SU-DHL-6 (cell line): ENCODE measurements at regions not wholly inside any gene's neighbourhood (a gene's known extent, or its start where the extent isn't known, plus 50 kb on each side); places are given as distances from the start of the nearest gene placed in this dataset.

ENCODE experiments used
- H2AFZ ChIP-seq: fragments of 200-600 bp; sonication (generic); 2 replicates; pipeline ENCODE4 v1.6.1; 2014; ENCODE audit warnings: low read depth, mild to moderate bottlenecking, moderate library complexity, mixed read lengths, antibody characterized with exemption, low read length; ENCODE audit not compliant: severe bottlenecking
- H3F3A ChIP-seq: fragments of 200-600 bp; shearing (Covaris generic); 2 replicates; pipeline ENCODE4 v1.6.0; 2016; ENCODE audit warnings: antibody characterized with exemption, mild to moderate bottlenecking; ENCODE audit not compliant: insufficient read depth
- H3K27ac ChIP-seq: fragments of 200-600 bp; sonication (generic); 2 replicates; pipeline ENCODE4 v1.5.1; 2016; ENCODE audit warnings: low read depth, mild to moderate bottlenecking, low read length, moderate library complexity, mixed read lengths
- H3K27me3 ChIP-seq: fragments of 200-600 bp; sonication (generic), shearing (Covaris generic); 2 replicates; pipeline ENCODE4 v1.6.0; 2014; ENCODE audit warnings: mild to moderate bottlenecking, low read length
- H3K36me3 ChIP-seq: fragments of 200-600 bp; sonication (generic); 2 replicates; pipeline ENCODE4 v1.6.1; 2014; ENCODE audit warnings: mild to moderate bottlenecking, low read length, mixed read lengths
- H3K4me2 ChIP-seq: fragments of 300-600, 200-600 bp; shearing (Covaris generic), sonication (generic); 2 replicates; pipeline ENCODE4 v1.6.0; 2014; ENCODE audit warnings: low read length, low read depth, mild to moderate bottlenecking; ENCODE audit not compliant: poor library complexity, severe bottlenecking
- H3K4me3 ChIP-seq: fragments of 200-600 bp; sonication (generic); 2 replicates; pipeline ENCODE4 v1.5.1; 2014; ENCODE audit warnings: antibody characterized with exemption, low read length, mild to moderate bottlenecking, mixed read lengths; ENCODE audit not compliant: insufficient read depth, poor library complexity, severe bottlenecking
- H3K79me2 ChIP-seq: fragments of 200-600 bp; sonication (generic); 2 replicates; pipeline ENCODE4 v1.6.1; 2014; ENCODE audit warnings: mild to moderate bottlenecking, low read length, moderate library complexity; ENCODE audit not compliant: insufficient read depth
- H3K9ac ChIP-seq: fragments of 200-600 bp; sonication (generic); 2 replicates; pipeline ENCODE4 v1.7.0; 2014; ENCODE audit warnings: mild to moderate bottlenecking, low read length
- H3K9me2 ChIP-seq: fragments of 200-600 bp; sonication (generic); replicated peaks from 2 replicates; pipeline ENCODE4 v1.6.1; 2014; ENCODE audit warnings: low read length; ENCODE audit not compliant: insufficient read depth
- H3K9me3 ChIP-seq: fragments of 200-600 bp; sonication (generic); 2 replicates; pipeline ENCODE4 v1.6.1; 2014; ENCODE audit warnings: low read length, mixed read lengths; ENCODE audit not compliant: insufficient read depth
- H4K20me1 ChIP-seq: fragments of 200-600 bp; sonication (generic); 2 replicates; pipeline ENCODE4 v1.6.1; 2014; ENCODE audit warnings: low read depth, mild to moderate bottlenecking, antibody characterized with exemption, low read length, moderate library complexity, mixed read lengths
- CTCF ChIP-seq: fragments of 200-600 bp; sonication (generic); IDR thresholded peaks from one replicate; pipeline ENCODE4 v1.5.1; 2017; ENCODE audit warnings: antibody characterized with exemption, mild to moderate bottlenecking, low read length, moderate library complexity; ENCODE audit not compliant: insufficient read depth, poor library complexity, severe bottlenecking
- EZH2phosphoT487 ChIP-seq: fragments of 200-600 bp; sonication (generic), shearing (Covaris generic); conservative IDR thresholded peaks from 2 replicates; pipeline ENCODE4 v1.6.1; 2018; ENCODE audit warnings: mild to moderate bottlenecking, antibody characterized with exemption, low read length, moderate library complexity, mixed read lengths

DNA sequence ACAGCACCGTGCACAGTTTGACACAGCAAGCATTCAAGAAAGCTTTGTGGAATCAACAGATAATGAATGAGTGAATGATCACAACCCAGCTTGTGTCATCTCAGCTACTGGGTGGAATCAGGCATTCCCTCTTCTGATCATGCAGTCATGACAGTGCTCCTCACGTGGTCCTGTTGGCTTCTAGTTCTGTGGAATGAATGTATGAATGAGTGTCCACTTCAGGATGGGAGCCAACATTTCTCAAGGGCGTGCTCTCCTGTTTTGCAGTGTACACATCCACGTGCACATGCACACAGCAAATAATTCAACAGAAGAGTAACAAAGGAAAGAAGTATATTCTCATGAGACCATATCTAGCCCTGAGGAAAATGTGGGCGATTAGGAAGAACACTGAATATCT, 133.1 kb upstream of the NPVF start:
- Histone ChIP-seq H4K20me1 (no peaks in the 10 kb centered on the region), H3K9me3 (no peaks in the 10 kb centered on the region), H2AFZ (no peak overlapping the region), H3K4me2 (no peak overlapping the region), H3K36me3 (no peaks in the 10 kb centered on the region), H3K79me2 (no peaks in the 10 kb centered on the region), H3K9me2 (no peaks in the 10 kb centered on the region), H3K9ac (no peak overlapping the region), H3F3A (no peaks in the 10 kb centered on the region), H3K27me3 (no peaks in the 10 kb centered on the region), H3K27ac (no peak overlapping the region), H3K4me3 (no peak overlapping the region)
- TF ChIP-seq EZH2phosphoT487 (no peak), CTCF (no peak)

GRCh38 chr7:25361863-25362262, 133.6 kb upstream of the NPVF start:
- H3K9me3 ChIP-seq = no peaks in the 10 kb centered on the region
- H3K36me3 ChIP-seq = no peaks in the 10 kb centered on the region
- H3K4me2 ChIP-seq = no peak overlapping the region
- H3K9me2 ChIP-seq = no peaks in the 10 kb centered on the region
- TF ChIP-seq CTCF = no peak
- TF ChIP-seq EZH2phosphoT487 = no peak
- H3K79me2 ChIP-seq = no peaks in the 10 kb centered on the region
- no peak overlapping the region for H3K27ac ChIP-seq
- H3K4me3 ChIP-seq = no peak overlapping the region
- H4K20me1 ChIP-seq = no peaks in the 10 kb centered on the region
- H2AFZ ChIP-seq = no peak overlapping the region
- no peaks in the 10 kb centered on the region for H3K27me3 ChIP-seq
- no peaks in the 10 kb centered on the region for H3F3A ChIP-seq
- no peak overlapping the region for H3K9ac ChIP-seq

DNA sequence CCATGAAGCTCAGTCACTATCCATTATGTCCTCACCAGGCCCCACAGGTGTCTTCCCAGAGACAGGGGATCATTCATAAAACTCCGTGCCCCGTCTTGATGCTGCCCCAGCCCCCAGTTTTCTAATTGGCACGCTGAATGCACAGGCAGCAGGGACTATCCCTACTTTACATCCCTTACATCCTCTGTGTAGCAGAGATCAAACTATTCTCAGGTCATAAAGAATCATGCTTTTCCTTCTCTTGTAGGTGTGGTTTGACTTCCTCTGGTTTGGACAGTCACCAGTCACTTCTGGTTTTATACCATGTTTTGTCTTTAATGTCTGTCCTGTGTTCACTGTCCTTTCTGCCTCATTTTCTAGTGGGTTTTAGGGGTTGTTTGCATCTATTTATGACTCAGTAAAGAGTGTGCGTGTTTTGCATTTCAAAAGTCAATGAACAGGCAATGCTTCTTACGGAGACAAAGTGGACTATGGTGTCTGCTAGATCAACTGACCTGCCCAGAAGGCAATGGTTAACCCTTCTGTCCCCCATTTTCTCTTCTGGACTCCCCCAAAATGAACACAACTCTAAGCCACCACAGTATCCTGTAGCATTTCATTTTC, 140.4 kb upstream of the NPVF start:
- Histone ChIP-seq H3F3A (no peaks in the 10 kb centered on the region), H3K9me2 (no peaks in the 10 kb centered on the region), H3K79me2 (no peaks in the 10 kb centered on the region), H2AFZ (no peak overlapping the region), H3K27me3 (no peaks in the 10 kb centered on the region), H3K4me2 (no peak overlapping the region), H3K27ac (no peak overlapping the region), H3K4me3 (no peak overlapping the region), H3K9me3 (peaks cover 17% of the 10 kb centered on the region; the same call in 1 of the 2 replicates), H3K9ac (no peak overlapping the region), H3K36me3 (no peaks in the 10 kb centered on the region), H4K20me1 (no peaks in the 10 kb centered on the region)
- TF ChIP-seq EZH2phosphoT487 (no peak), CTCF (no peak)
